Activated CD8-positive, alpha-beta memory T cell treated with anti-CD3 and anti-CD28 coated beads, Interleukin-2, amount 50 U/mL, for 1 hour (primary cell): ENCODE measurements at regions not wholly inside any gene's neighbourhood (a gene's known extent, or its start where the extent isn't known, plus 50 kb on each side); places are given as distances from the start of the nearest gene placed in this dataset.
"Not testable (repeated sequence)": the region's sequence is repeated elsewhere in the genome, so short reads cannot be mapped to it uniquely, and the experiment has no call there.

Experiments used
- DNase-seq: peaks from one replicate; pipeline ENCODE4 v3.0.0-alpha.2; 2020; ENCODE audit errors: extremely low read depth

DNA sequence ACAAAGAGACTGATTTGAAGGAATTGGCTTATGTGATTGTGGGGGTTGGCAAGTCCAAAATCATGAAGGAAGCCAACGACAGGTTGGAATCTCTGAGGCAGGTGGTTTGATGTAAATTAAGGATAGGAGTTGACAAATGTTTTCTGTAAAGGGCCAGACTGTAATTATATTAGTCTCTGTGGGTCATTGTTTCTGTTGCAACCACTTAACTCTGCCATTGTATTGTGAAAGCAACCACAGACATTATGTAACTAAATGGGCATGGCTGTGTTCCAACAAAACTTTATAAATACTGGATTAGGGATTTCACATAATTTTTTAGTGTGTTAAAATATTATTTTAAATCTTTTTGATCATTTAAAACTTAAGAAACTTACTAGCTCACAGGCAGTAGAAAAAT is 199.2 kb upstream of the MYLIP start:
- DNase-seq = no peak

- no peak for DNase-seq
Observed at GRCh38 chr6:15927531-15928225, 201.2 kb upstream of the MYLIP start.

DNA sequence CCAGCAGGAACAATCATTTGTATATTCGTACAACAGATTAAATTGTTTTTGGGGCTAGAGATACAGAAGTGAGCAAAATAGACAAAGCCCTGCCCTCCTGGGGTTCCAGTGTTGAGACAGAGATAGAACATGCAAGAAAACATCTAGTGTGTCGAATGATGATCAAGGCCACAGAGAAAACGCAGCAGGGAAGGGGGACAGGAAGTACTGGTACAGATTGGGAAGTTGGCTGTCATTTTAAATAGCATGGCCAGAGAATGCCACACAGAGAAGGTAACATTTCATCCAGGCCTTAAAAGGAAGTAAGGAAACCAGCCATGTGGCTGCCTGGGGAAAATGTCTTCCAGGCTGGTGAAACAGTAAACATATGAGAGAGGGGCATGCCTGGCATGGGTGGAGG is 202.6 kb upstream of the MYLIP start:
- DNase-seq = no peak

DNA sequence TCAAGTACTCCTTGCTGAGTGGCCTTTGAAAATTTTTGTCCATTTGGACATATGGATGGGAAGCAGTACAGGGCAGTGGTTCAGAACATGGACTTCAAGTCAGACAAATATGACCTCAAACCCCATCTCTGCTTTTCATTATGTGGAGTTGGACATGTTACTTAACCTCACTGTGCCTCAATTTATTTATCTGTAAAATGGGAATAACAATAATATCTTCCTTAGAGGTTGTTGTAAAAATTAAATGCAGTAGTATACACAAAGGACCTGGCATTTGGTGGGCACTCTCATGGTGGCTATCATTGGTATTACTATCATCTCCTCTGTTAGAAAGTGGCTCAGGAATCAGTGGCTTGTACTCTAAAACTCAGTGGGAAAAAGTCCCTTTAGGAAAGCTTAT is 204.0 kb upstream of the MYLIP start:
- DNase-seq = no peak

DNA sequence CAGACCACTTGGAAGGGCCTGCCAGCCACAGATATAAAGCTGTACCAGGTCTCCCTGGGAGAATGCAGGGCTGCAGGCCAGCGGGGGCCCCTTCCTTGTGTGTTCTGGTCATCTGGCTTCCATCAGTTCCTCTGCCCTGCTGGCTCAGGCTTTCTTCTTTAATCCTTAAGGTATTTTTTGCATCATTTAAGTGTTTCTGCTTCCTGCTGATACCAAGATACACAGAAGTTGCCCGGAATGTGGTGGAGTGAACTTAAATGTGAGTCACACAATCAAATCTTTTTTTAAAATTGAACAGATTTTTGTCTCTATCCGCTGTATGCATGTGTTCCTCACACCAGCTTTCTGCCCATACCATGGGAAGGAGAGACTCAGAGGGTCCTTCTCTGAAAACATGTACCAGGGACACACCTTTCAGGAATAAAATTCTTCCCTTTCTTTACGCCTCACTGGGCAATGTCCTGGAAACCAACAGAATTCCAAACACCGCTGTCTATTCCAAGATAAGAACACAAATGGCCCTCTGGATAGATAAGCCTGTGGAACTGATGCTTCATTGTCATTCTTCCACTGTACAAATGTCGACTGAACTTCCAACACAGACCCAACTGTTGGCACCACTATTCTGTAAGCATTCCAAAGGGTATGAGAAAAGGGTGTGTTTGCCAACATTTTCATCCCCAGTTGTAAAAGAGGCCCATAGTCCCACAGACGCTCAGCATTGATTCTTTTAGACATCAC is 206.2 kb upstream of the MYLIP start:
- no peak for DNase-seq

- no peak for DNase-seq
Observed at GRCh38 chr6:15921243-15921642, 207.6 kb upstream of the MYLIP start.

GRCh38 chr6:15916581-15916980 is 212.3 kb upstream of the MYLIP start:
- no peak for DNase-seq

DNA sequence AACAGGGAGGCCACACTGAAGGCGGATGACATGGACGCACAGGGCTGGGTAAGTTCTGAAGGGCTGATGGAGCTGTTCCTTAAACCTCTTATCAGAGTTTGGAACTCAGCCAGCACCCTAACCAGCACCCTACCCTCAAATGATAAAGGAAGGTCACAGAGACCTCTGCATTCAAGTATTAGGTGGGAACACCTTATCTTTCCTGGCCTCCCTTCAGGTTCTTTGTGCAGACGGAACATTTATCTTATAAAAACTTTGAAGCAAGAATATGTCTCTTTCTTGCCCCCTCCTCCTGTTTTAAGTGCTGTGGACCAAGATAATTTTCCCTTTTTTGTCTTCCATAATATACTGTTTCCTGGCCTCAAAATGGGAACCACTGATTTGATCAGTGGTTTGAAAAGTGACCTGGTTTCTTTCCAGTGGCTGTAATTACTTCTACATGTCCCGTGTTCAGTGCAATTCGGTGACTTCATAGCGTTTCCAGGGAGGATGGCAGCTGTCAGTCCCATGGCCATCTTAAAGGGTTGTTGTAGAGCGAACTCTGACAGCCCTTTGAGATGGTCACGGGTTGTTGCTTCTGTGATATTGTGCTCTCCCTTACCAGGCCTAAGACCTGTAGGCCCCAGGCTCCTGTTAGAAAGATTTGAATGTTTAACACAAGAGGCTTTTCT is 213.2 kb upstream of the MYLIP start:
- no peak for DNase-seq

- no peak for DNase-seq
Observed at GRCh38 chr6:15914553-15914952, 214.3 kb upstream of the MYLIP start.

DNA sequence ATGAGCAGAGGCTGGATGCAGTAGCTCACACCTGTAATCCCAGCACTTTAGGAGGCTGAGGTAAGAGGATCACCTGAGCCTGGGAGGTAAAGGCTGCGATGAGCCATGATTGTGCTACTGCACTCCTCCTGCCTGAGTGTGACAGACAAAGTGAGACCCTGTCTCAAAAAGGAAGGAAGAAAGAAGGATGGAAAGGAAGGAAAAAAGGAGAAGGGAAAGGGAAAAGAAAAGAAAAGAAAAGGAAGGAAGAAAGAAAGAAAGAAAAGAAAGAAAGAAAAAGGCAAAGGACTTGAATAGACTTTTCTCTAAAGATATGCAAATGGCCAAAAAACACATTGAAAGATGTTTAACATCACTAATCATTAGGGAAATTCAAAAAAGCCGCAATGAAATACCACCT is 215.3 kb upstream of the MYLIP start:
- no peak for DNase-seq

DNA sequence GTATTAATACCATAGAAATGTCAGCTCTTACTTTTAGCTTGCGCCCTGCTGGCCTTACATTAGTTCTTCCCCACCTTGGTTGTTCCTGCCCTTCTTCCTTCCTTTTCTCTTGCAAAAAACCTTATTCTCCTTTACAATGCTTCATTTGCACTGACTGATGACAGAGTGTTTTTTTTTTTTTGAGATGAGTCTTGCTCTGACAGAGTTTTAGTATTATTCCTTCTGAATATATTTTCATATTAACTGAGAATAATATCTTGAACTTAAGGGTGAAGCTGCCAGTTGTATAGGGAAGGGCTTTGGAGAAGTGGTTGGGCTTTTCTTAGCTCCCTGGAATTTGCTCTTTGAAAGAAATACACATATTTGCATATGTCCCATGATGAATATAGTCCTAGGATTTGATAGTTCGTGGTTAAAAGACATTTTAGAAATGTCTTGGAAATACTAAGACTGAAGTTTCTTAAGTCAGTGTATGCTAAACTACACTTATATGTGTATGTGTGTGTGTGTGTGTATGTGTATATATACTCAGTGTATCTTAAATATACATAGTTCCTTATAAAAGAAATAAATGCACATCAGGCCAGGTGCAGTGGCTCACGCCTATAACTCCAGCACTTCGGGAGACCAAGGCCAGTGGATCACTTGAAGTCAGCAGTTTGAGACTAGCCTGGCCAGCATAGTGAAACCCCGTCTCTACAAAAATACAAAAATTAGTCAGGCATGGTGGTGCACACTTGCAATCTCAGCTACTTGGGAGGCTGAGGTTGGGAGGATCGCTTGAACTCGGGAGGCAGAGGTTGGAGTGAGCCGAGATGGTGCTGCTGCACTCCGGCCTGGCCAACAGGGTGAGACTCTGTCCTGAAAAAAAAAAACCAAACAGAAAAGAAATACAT is 216.1 kb upstream of the MYLIP start:
- DNase-seq = no peak

DNA sequence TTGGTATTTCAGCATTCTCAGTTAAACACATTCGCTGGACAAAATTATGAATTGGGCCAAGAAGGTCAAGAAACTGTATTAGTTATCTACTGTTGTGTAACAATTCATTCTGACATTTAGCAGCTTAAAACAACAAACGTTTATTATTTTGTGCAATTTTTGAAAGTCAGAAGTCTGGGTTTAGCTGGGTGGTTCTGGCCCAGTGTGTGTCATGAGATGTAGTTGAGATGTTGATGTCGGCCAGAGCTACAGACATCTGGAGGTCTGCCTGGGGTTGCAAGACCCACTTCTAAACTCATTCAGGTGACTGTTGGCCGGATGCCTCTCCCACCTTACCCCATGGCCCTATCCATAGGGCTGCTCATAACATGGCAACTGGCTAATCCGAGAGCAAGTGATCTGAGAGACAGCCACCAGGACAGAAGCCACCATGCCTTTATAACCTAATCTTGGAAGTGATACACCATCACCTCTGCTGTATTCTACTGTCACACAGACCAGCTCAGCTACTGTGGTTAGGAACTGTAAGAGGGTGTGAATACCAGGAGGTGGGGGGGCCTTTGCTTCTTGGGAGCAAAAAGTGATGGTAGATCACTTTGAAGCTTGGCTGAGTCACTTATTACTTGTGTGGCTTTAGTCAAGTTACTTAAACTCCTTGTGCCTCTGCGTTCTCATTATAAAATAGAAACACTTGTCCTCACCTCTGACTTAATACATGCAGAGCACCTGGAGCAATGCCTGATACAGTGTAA is 217.0 kb upstream of the MYLIP start:
- no peak for DNase-seq

DNA sequence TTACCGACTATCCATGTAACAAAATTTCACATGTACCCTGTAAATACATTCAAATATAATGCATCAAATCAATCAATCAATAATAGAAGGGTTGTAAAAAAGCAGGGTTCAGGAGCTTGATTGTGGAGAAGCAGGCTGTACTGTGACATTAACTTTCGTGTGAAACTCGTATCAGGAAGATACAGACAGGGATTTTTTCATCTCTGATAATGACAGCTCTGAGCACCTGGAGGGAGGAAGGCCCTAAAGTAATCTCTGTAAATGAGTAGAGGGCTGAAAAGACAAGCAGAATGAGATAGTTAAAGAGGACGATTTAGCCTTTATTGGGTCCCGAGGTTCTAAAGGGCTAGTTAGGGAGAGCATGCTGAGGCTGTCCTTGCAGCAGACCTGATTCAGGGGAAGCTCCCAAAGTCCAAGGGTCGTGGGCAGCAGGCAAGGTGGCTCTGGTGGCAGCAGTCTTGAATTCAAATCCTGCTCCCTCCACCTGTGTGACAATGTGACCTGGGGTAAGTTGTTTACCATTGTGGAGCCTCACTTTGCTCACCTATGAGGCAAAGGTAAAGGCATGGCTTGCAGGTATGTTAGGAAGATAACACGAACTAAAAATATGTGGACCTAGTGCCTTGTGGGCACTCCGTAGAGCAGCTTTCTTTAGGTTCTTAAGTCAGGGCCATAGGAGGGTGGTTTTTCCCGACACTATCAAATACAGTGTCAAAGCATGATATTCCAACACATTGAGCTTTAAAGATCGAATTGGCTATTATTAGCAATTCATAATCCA is 219.4 kb upstream of the MYLIP start:
- DNase-seq = no peak

DNA sequence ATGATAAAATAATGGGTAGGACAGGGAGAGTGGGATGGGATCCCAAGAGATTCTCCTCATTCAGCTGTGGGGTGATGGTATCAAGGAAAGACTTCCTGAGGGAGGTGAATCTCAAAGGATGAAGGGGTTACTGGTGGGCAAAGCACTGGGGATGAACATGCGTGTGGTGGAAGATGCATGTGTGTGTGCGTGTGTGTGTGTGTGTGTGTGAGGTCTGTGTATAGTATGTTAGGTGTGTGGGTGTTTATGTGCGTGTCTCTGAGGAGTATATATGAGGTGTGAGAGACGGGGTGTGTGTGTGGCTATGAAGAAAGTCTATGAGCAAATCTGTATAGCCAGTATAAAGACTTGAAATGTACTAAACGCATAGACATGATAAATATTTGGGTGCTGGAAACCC is 220.0 kb upstream of the MYLIP start:
- no peak for DNase-seq

GRCh38 chr6:15907914-15908518 is 220.9 kb upstream of the MYLIP start:
- no peak for DNase-seq

- DNase-seq = not testable (repeated sequence)
Observed at GRCh38 chr6:15907220-15907913, 221.5 kb upstream of the MYLIP start.

- no peak for DNase-seq
Observed at GRCh38 chr6:15906420-15907016, 222.4 kb upstream of the MYLIP start.

DNA sequence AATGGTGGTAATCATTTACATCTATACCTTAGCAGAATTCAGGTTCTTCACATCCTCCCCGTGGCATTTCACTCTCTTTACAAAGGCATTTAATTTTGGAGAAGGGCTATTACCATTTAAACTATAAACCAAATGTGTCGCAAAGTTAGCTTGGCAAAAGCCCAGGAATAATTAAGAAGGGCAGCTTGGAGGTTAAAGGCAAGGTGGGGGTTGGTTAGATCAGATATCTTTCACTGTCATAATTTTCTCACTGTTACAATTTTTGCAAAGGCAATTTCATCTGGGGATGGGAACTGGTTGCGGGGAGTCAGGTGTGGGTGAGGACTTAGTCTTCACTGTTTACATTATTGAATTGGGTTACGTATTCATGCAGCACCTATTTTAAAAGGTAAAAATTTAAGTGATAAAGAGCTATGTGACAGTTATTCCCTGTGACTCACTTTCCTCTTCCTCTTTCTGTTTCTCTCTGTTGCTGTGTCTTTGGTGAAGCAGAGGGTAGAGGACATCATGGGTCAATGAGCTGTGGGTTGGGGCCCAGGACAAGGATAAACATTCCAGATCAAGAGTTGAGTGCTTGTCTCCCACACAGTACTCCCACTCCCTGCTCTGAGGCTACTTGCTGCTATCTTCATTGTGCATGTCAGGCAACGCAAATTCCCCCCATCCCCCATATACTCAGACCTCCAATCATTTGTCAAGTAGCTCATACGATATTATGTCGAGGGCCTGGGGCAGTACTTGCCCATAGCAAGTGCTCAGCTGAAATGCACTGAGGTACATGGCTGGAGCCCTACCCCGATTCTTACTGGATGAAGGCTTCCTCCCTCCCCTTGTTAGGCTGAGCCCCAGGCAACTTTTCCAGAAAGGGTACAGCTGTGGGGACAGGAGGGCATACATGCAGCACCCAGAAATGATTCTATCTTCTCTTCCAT is 223.1 kb upstream of the MYLIP start:
- DNase-seq = no peak
